Lung (tissue), 11 donors: ENCODE measurements at regions not wholly inside any gene's neighbourhood (a gene's known extent, or its start where the extent isn't known, plus 50 kb on each side); places are given as distances from the start of the nearest gene placed in this dataset.

Experiments
- ATAC-seq: fragments of 200-7000 bp; cut with Tn5 transposase; one replicate; pipeline ENCODE4 v1.9.1; 2020; ENCODE audit warnings: moderate number of reproducible peaks; ENCODE audit not compliant: insufficient read depth, low FRiP score
- DNase-seq, 3 donors: peaks; one replicate each; pipeline ENCODE4 v3.0.0-alpha.2; 2013 to 2017
- H3K27ac ChIP-seq, 2 donors: one replicate each; pipeline ENCODE4 v1.5.1; 2013; ENCODE audit warnings: mild to moderate bottlenecking in 2 of 2, moderate library complexity in 2 of 2, control low read depth in 1 of 2, inconsistent platforms in 1 of 2, low read depth in 1 of 2, low read length in 1 of 2
- H3K27me3 ChIP-seq, 3 donors: one replicate each; pipeline ENCODE4 v1.5.1; 2013; ENCODE audit warnings: low read length in 2 of 3; ENCODE audit not compliant: control insufficient read depth in 3 of 3, insufficient read depth in 3 of 3
- H3K36me3 ChIP-seq, 4 donors: one replicate each; pipeline ENCODE4 v1.5.1; 2013; ENCODE audit warnings: low read length in 4 of 4, mild to moderate bottlenecking in 1 of 4, moderate library complexity in 1 of 4; ENCODE audit not compliant: control insufficient read depth in 4 of 4, insufficient read depth in 4 of 4
- H3K4me1 ChIP-seq, 5 donors: one replicate each; pipeline ENCODE4 v1.5.1; 2013; ENCODE audit warnings: low read length in 5 of 5, mild to moderate bottlenecking in 2 of 5, moderate library complexity in 1 of 5; ENCODE audit not compliant: control insufficient read depth in 5 of 5, insufficient read depth in 5 of 5
- H3K4me3 ChIP-seq: one replicate; pipeline ENCODE4 v1.5.1; 2013; ENCODE audit warnings: mild to moderate bottlenecking, control low read depth, moderate library complexity
- H3K9ac ChIP-seq, 2 donors: one replicate each; pipeline ENCODE4 v1.5.1; 2013; ENCODE audit warnings: low read length in 2 of 2, control low read depth in 1 of 2; ENCODE audit not compliant: insufficient read depth in 1 of 2
- H3K9me3 ChIP-seq, 4 donors: one replicate each; pipeline ENCODE4 v1.5.1; 2013; ENCODE audit warnings: low read length in 3 of 4, mild to moderate bottlenecking in 1 of 4, moderate library complexity in 1 of 4; ENCODE audit not compliant: control insufficient read depth in 4 of 4, insufficient read depth in 3 of 4
- CTCF ChIP-seq: IDR thresholded peaks from 2 replicates; pipeline ENCODE4 v1.5.1; 2012; ENCODE audit warnings: mild to moderate bottlenecking; ENCODE audit errors: control extremely low read depth, extremely low read depth
- WGBS, 2 donors: extraction: QIAGEN DNeasy Blood & Tissue Kit; methylation state at CpG; one replicate each; pipeline ENCODE4 v1.1.7; 2013; 5-methylcytosine and 5-hydroxymethylcytosine counted together
- donor health status: control.
- donor health status: control.
- donor health status: Bipolar disorder and iron deficiency.
- donor health status: healthy.
- donor health status: DM: yes; HTN: yes; CAD: no.

DNA sequence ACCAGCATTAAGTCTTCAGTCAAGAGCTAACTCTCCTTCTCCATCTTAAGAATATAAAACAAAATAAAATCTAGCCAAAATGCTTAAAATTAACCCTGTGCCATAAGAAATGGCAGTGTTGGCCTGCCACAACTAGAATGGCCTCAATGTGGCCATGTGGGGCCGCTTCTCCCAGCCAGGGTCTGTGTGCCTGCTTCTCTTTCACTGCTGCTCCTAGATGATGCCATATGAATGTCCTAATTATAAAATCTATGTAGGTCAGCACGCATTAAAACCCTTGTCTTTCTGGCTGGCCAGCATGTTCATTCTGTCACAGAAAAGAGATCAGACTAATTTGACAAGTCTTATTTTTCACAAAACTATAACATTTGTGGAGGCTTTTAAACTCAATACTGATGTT lies 102.6 kb downstream of the C6orf118 start:
- no peaks in the 10 kb centered on the region for H3K36me3 ChIP-seq
- H3K27ac ChIP-seq = no peak overlapping the region
- WGBS, 2 donors = 84 to 85% methylated on average over 2 of the region's 2 CpGs
- no peak overlapping the region for H3K4me3 ChIP-seq
- DNase-seq (no peak), ATAC-seq (no peak)
- no peak for TF ChIP-seq CTCF
- no peaks in the 10 kb centered on the region for H3K4me1 ChIP-seq
- H3K9ac ChIP-seq = no peak overlapping the region
- H3K9me3 ChIP-seq = no peaks in the 10 kb centered on the region
- H3K27me3 ChIP-seq = no peaks in the 10 kb centered on the region

DNA sequence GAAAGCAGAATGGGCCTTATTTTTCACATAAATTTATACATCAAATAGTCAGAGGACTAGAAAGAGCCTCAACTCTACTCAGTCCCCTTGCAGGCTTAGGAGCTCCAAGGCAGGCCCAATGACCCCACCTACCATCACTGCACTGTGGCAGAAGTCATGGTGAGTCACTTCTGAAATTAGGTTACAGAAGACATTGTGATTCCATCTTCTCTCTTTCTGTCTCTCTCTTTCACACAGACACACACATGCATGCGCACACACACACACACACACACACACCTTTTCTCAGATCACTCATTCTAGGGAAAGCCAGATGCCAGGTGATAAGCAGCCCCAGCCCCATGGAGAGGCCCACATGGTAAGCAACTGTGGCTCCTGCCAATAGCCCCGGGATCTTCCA lies 103.8 kb downstream of the C6orf118 start:
- H3K27me3 ChIP-seq = no peaks in the 10 kb centered on the region
- no peaks in the 10 kb centered on the region for H3K9me3 ChIP-seq
- no peak for TF ChIP-seq CTCF
- H3K4me3 ChIP-seq = no peak overlapping the region
- no peaks in the 10 kb centered on the region for H3K4me1 ChIP-seq
- DNase-seq (no peak), ATAC-seq (no peak)
- H3K9ac ChIP-seq = no peak overlapping the region
- WGBS, 2 donors = 82 to 88% methylated on average over 2 of the region's 2 CpGs
- H3K27ac ChIP-seq = no peak overlapping the region
- no peaks in the 10 kb centered on the region for H3K36me3 ChIP-seq

DNA sequence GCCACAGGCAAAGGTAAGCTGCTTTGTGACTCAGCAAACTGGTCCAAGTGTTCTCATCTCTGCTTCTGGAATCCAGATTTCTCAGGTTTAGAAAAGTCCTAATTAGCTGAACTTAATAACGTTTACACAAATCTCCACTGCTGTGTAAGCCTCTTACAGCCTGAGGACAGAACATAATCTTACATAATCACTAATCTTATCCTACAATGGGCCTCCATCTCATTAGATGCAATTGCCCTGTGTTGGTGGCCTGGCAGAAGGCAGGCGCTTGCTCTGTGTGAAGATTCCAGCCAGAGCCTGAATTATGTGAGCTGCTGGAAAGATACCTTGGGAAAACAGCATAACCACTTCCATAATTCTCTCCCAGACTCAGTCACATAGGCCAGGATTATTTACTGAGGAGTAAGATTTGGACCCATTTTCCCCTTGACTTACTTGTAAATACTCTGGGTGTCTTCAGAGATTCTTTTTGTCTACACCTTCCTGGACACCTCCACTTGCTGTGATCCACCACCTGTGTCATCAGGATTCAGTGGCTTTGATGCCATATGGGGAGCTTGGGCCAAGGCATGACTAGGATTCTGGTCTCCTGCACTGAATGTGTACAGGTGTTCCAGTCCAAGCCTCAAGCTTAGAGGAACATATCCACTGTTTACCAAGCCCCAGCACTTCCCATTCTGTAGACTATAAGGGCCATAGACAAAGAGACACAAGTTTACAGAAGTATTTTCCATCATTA lies 104.4 kb downstream of the C6orf118 start:
- ATAC-seq (no peak), DNase-seq (no peak)
- Histone ChIP-seq H3K4me3 (no peak overlapping the region), H3K27ac (no peak overlapping the region), H3K4me1 (no peaks in the 10 kb centered on the region), H3K9ac (no peak overlapping the region), H3K36me3 (no peaks in the 10 kb centered on the region), H3K9me3 (no peaks in the 10 kb centered on the region), H3K27me3 (no peaks in the 10 kb centered on the region)
- WGBS, 2 donors = 80% methylated on average over 2 of the region's 2 CpGs
- no peak for TF ChIP-seq CTCF

- Histone ChIP-seq H3K4me3 (no peak overlapping the region), H3K27me3 (no peaks in the 10 kb centered on the region), H3K27ac (no peak overlapping the region), H3K9ac (no peak overlapping the region), H3K36me3 (no peaks in the 10 kb centered on the region), H3K4me1 (no peaks in the 10 kb centered on the region), H3K9me3 (peaks cover 0 to 5% (median 3%) of the 10 kb centered on the region in 4 donors)
- no peak for ATAC-seq
- TF ChIP-seq CTCF = no peak
- WGBS, 2 donors = 72 to 93% methylated on average over 1 of the region's 1 CpG
- DNase-seq = no peak
Measured at GRCh38 chr6:165200178-165200577, 109.2 kb downstream of the C6orf118 start.
